ENCODE measurements at regions not wholly inside any gene's neighbourhood (a gene's known extent, or its start where the extent isn't known, plus 50 kb on each side); places are given as distances from the start of the nearest gene placed in this dataset.
A peak's percentile ranks its signal among the peaks of the same experiment; 100 is the strongest.

- TF ChIP-seq CTCF (IDR thresholded peaks at IDR 0.05; ENCODE audit: low read depth, low read length): no peak
- in situ Hi-C loops (cut with HindIII; ENCODE audit: low sequenced_read_pairs): no loop called here
- no peak overlapping the region for H3K4me3 ChIP-seq (ENCODE audit: low read depth, low read length)
- DNase-seq (ENCODE audit: low read depth, low spot score): no peak
These were observed 538.5 kb upstream of the JAG1 start for GRCh38 chr20:11212272-11212671.

GRCh38 chr20:11212902-11213301, 539.1 kb upstream of the JAG1 start:
- no peak for DNase-seq (ENCODE audit: low read depth, low spot score)
- in situ Hi-C loops (cut with HindIII; ENCODE audit: low sequenced_read_pairs): no loop called here
- no peak for TF ChIP-seq CTCF (IDR thresholded peaks at IDR 0.05; ENCODE audit: low read depth, low read length)
- no peak overlapping the region for H3K4me3 ChIP-seq (ENCODE audit: low read depth, low read length)

GRCh38 chr20:11214256-11214840, 540.5 kb upstream of the JAG1 start:
- in situ Hi-C loops (cut with HindIII; ENCODE audit: low sequenced_read_pairs): no loop called here

GRCh38 chr20:11216451-11217314, 542.9 kb upstream of the JAG1 start:
- H3K4me3 ChIP-seq (ENCODE audit: low read depth, low read length): no peak overlapping the region
- TF ChIP-seq CTCF (IDR thresholded peaks at IDR 0.05; ENCODE audit: low read depth, low read length): no peak
- in situ Hi-C loops (cut with HindIII; ENCODE audit: low sequenced_read_pairs): no loop called here
- peak; percentile 49 for DNase-seq (ENCODE audit: low read depth, low spot score)

More at GRCh38 chr20:11214256-11214840, 540.5 kb upstream of the JAG1 start:
- no peak overlapping the region for H3K4me3 ChIP-seq (ENCODE audit: low read depth, low read length)
- no peak for TF ChIP-seq CTCF (IDR thresholded peaks at IDR 0.05; ENCODE audit: low read depth, low read length)
- DNase-seq (ENCODE audit: low read depth, low spot score): no peak

- in situ Hi-C loops (cut with HindIII; ENCODE audit: low sequenced_read_pairs): no loop called here
- no peak overlapping the region for H3K4me3 ChIP-seq (ENCODE audit: low read depth, low read length)
- no peak for DNase-seq (ENCODE audit: low read depth, low spot score)
- no peak for TF ChIP-seq CTCF (IDR thresholded peaks at IDR 0.05; ENCODE audit: low read depth, low read length)
These were observed 543.8 kb upstream of the JAG1 start for GRCh38 chr20:11217326-11218172.

- in situ Hi-C loops (cut with HindIII; ENCODE audit: low sequenced_read_pairs): no loop called here
- TF ChIP-seq CTCF (IDR thresholded peaks at IDR 0.05; ENCODE audit: low read depth, low read length): no peak
- no peak for DNase-seq (ENCODE audit: low read depth, low spot score)
- H3K4me3 ChIP-seq (ENCODE audit: low read depth, low read length): no peak overlapping the region
These were observed 544.4 kb upstream of the JAG1 start for GRCh38 chr20:11218173-11218680.

All from astrocyte of the spinal cord (primary cell).